ENCODE measurements at regions not wholly inside any gene's neighbourhood (a gene's known extent, or its start where the extent isn't known, plus 50 kb on each side); places are given as distances from the start of the nearest gene placed in this dataset.

DNA sequence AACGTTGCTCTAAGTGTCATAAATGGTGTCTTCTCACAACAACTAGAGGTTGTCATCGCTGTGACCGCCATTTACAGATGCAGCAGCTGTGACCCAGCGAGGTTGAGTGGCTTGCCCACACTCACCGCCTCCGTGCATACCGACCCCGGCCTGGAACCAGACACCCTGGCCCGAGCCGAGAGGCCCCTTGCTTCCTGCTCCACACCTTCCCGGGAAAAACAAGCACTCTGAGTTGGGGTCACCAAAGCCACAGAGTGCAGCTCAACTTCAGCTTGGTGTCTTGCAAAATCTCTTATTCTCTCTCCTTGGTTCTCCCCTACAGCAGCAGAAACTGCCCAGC, 115.7 kb upstream of the PPP2R2D start:
- TF ChIP-seq POLR2A (IDR thresholded peaks at IDR 0.05), result no peak
- TF ChIP-seq, protein P1, sequence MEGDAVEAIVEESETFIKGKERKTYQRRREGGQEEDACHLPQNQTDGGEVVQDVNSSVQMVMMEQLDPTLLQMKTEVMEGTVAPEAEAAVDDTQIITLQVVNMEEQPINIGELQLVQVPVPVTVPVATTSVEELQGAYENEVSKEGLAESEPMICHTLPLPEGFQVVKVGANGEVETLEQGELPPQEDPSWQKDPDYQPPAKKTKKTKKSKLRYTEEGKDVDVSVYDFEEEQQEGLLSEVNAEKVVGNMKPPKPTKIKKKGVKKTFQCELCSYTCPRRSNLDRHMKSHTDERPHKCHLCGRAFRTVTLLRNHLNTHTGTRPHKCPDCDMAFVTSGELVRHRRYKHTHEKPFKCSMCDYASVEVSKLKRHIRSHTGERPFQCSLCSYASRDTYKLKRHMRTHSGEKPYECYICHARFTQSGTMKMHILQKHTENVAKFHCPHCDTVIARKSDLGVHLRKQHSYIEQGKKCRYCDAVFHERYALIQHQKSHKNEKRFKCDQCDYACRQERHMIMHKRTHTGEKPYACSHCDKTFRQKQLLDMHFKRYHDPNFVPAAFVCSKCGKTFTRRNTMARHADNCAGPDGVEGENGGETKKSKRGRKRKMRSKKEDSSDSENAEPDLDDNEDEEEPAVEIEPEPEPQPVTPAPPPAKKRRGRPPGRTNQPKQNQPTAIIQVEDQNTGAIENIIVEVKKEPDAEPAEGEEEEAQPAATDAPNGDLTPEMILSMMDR (IDR thresholded peaks at IDR 0.05), result no peak
- 67 to 77% methylated on average over 10 to 11 of the region's 11 CpGs for WGBS, 2 donors
- Histone ChIP-seq H3K4me3 (replicated peaks in 1 of 3) (no peak overlapping the region), H3K4me1 (no peaks in the 10 kb centered on the region), H3K36me3 (no peaks in the 10 kb centered on the region), H3K27me3 (no peaks in the 10 kb centered on the region), H3K9me3 (no peaks in the 10 kb centered on the region), H3K27ac (no peak overlapping the region)
- DNase-seq, result no peak
- intact Hi-C loops (cut with DNase I), result no loop called here

DNA sequence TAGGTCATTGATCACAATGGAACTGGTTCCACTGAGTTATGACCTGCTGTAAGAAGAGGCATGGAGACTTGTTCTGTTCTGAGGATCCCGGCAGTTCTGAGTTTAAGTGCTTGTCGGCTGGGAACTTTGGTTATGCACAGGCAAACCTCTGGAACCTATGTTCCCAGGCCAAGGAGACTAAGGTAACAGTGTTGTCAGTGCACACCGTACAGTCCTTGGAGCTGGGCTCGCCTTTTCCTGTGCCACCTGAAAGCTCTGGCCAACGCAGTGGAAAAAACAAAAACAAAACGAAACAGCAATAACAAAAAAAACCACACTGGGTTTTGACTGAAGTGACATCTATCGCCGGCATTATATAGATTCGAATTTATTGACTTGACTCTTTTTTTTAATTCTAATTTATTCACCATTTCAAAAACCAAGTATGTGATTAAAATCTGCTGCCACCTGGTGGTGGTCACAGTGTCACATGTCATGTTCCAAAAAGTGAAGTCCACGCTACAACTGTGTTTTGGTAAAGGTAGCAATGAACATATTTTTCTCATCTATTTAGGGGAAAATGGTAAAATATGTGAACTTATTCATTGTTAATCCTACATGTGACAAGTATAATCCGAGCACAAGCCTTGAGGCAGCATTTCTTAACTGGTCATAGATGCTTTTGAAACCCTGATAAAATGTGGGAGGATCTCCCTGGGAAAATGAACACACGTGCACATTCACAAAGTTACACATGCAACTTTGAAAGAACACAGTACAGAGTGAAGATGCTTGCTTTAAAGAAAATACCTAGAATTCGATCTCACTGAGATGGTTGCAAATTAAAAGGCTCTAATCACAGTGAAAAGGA, 113.8 kb upstream of the PPP2R2D start:
- no peak overlapping the region for H3K27ac ChIP-seq
- TF ChIP-seq, protein P1 (IDR thresholded peaks at IDR 0.05), result peak; percentile 26 to 75 (median 55)
- no peak for TF ChIP-seq POLR2A (IDR thresholded peaks at IDR 0.05)
- H3K4me1 ChIP-seq, result no peaks in the 10 kb centered on the region
- no peaks in the 10 kb centered on the region for H3K27me3 ChIP-seq
- DNase-seq, result peak; percentile 49 to 60
- WGBS, 2 donors, result 51 to 52% methylated on average over 13 of the region's 13 CpGs
- H3K9me3 ChIP-seq, result no peaks in the 10 kb centered on the region
- H3K36me3 ChIP-seq, result no peaks in the 10 kb centered on the region
- H3K4me3 ChIP-seq (replicated peaks in 1 of 3), result no peak overlapping the region
- intact Hi-C loops (cut with DNase I), result no loop called here

DNA sequence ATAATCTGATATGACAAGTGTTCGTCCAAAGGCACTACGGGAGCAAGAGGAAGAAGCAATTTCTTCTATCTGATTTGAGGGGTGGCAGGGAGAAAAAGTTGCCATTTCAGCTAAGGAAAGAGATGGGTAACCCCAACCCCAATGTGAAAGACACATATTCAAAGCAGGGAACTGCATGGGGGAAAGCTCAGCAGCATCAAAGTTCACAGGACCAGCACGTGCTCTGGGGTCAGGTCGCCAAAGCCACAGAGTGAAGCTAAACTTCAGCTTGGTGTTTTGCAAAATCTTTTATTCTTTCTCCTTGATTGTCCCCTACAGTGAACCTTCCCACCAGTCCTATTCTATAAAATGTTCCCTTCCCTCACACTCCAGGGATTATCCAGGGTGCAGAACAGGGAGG, 112.8 kb upstream of the PPP2R2D start:
- Histone ChIP-seq H3K9me3 (no peaks in the 10 kb centered on the region), H3K27ac (no peak overlapping the region), H3K4me3 (replicated peaks in 1 of 3) (no peak overlapping the region), H3K36me3 (no peaks in the 10 kb centered on the region), H3K4me1 (no peaks in the 10 kb centered on the region), H3K27me3 (no peaks in the 10 kb centered on the region)
- WGBS, 2 donors, result 81 to 88% methylated on average over 4 of the region's 4 CpGs
- TF ChIP-seq, protein P1 (IDR thresholded peaks at IDR 0.05), result no peak
- no peak for TF ChIP-seq POLR2A (IDR thresholded peaks at IDR 0.05)
- intact Hi-C loops (cut with DNase I), result no loop called here
- DNase-seq, result no peak

DNA sequence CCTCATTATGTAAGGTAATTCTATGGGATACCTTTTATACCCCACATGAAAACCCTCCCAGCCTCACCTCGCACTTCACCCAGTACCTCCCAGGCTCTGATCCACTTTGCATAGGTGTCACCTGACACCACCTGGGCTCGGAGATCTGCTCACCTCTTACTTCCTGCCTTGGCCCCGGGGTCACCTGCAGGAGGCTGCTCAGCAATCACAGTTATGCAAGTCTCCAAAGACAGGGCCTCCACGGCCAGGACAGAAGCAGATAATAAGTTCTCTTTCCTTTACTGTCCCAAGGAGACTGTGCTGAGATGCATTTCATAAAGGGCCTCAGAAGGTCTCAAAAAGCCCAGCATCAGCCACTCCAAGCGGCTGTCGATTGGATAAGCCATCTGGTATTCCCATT, 112.4 kb upstream of the PPP2R2D start:
- intact Hi-C loops (cut with DNase I), result no loop called here
- H3K27me3 ChIP-seq, result no peaks in the 10 kb centered on the region
- no peak overlapping the region for H3K27ac ChIP-seq
- no peaks in the 10 kb centered on the region for H3K9me3 ChIP-seq
- no peaks in the 10 kb centered on the region for H3K36me3 ChIP-seq
- DNase-seq, result no peak
- WGBS, 2 donors, result 43 to 47% methylated on average over 6 of the region's 6 CpGs
- no peak overlapping the region for H3K4me3 ChIP-seq (replicated peaks in 1 of 3)
- no peaks in the 10 kb centered on the region for H3K4me1 ChIP-seq
- TF ChIP-seq, protein P1 (IDR thresholded peaks at IDR 0.05), result no peak
- TF ChIP-seq POLR2A (IDR thresholded peaks at IDR 0.05), result no peak

DNA sequence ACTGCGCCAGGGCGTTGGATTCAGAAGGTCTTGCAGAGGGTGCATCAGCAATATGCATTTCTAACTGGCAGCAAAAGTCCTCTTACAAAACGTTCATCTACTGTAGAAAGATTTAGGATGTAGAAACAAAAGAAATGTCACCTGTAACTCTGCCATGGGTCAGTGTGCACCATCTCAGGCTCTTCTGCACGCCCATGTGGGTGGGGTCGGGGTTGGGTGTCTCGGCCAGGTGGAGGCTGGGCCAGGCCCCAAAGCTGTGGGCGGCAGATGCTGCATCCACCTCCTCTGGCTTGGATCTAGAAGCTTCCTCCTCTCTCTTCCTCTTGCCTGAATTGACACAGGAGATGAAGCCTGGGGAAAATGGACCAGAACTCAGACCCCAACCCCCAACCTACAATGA, 111.3 kb upstream of the PPP2R2D start:
- intact Hi-C loops (cut with DNase I), result no loop called here
- TF ChIP-seq, protein P1 (IDR thresholded peaks at IDR 0.05), result no peak
- no peak for TF ChIP-seq POLR2A (IDR thresholded peaks at IDR 0.05)
- H3K9me3 ChIP-seq, result no peaks in the 10 kb centered on the region
- no peak overlapping the region for H3K4me3 ChIP-seq (replicated peaks in 1 of 3)
- no peaks in the 10 kb centered on the region for H3K36me3 ChIP-seq
- H3K4me1 ChIP-seq, result no peaks in the 10 kb centered on the region
- 87 to 89% methylated on average over 7 of the region's 7 CpGs for WGBS, 2 donors
- H3K27ac ChIP-seq, result no peak overlapping the region
- no peak for DNase-seq
- no peaks in the 10 kb centered on the region for H3K27me3 ChIP-seq

Data from thyroid gland (tissue), 4 donors.